Nephron progenitor cell (in vitro differentiated cells): ENCODE measurements at regions not wholly inside any gene's neighbourhood (a gene's known extent, or its start where the extent isn't known, plus 50 kb on each side); places are given as distances from the start of the nearest gene placed in this dataset.
A peak's percentile ranks its signal among the peaks of the same experiment; 100 is the strongest.

ENCODE experiments used
- DNase-seq: peaks from one replicate; pipeline ENCODE4 v3.0.0; 2021
- H3K27ac Mint-ChIP-seq: 2 replicates; pipeline ENCODE4 v1.8.0; 2021; ENCODE audit warnings: mild to moderate bottlenecking, moderate library complexity, mixed read lengths
- H3K27me3 Mint-ChIP-seq: 2 replicates; pipeline ENCODE4 v1.8.0; 2021; ENCODE audit warnings: mild to moderate bottlenecking, low read depth, mixed read lengths; ENCODE audit not compliant: poor library complexity
- H3K36me3 Mint-ChIP-seq: 2 replicates; pipeline ENCODE4 v1.8.0; 2021; ENCODE audit warnings: low read depth, mixed read lengths
- H3K4me1 Mint-ChIP-seq: 2 replicates; pipeline ENCODE4 v1.8.0; 2021; ENCODE audit warnings: mixed read lengths
- H3K4me3 Mint-ChIP-seq: 2 replicates; pipeline ENCODE4 v1.8.0; 2021; ENCODE audit warnings: mild to moderate bottlenecking, moderate library complexity, mixed read lengths
- H3K9me3 Mint-ChIP-seq: 2 replicates; pipeline ENCODE4 v1.8.0; 2021; ENCODE audit warnings: mild to moderate bottlenecking, moderate library complexity, mixed read lengths
- TF ChIP-seq, protein P1 (sequence below): fragments of 200-600 bp; sonication (generic); IDR thresholded peaks from 2 replicates; pipeline ENCODE4 v1.5.0; 2021; ENCODE audit warnings: antibody characterized with exemption

- DNase-seq: peak; percentile 15
These were observed 195.1 kb downstream of the INHBA start for GRCh38 chr7:41507686-41508268.

GRCh38 chr7:41504214-41504980 lies 198.5 kb downstream of the INHBA start:
- no peak for DNase-seq
- H3K27me3 Mint-ChIP-seq: peaks cover 10% of the 10 kb centered on the region
- H3K4me1 Mint-ChIP-seq: peaks cover 18% of the 10 kb centered on the region
- no peak overlapping the region for H3K4me3 Mint-ChIP-seq
- H3K36me3 Mint-ChIP-seq: no peaks in the 10 kb centered on the region
- no peaks in the 10 kb centered on the region for H3K9me3 Mint-ChIP-seq
- H3K27ac Mint-ChIP-seq: no peak overlapping the region
- TF ChIP-seq, protein P1, sequence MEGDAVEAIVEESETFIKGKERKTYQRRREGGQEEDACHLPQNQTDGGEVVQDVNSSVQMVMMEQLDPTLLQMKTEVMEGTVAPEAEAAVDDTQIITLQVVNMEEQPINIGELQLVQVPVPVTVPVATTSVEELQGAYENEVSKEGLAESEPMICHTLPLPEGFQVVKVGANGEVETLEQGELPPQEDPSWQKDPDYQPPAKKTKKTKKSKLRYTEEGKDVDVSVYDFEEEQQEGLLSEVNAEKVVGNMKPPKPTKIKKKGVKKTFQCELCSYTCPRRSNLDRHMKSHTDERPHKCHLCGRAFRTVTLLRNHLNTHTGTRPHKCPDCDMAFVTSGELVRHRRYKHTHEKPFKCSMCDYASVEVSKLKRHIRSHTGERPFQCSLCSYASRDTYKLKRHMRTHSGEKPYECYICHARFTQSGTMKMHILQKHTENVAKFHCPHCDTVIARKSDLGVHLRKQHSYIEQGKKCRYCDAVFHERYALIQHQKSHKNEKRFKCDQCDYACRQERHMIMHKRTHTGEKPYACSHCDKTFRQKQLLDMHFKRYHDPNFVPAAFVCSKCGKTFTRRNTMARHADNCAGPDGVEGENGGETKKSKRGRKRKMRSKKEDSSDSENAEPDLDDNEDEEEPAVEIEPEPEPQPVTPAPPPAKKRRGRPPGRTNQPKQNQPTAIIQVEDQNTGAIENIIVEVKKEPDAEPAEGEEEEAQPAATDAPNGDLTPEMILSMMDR: no peak

More at GRCh38 chr7:41507686-41508268, 195.1 kb downstream of the INHBA start:
- Mint-ChIP-seq H3K4me1 (peaks cover 23% of the 10 kb centered on the region), H3K9me3 (no peaks in the 10 kb centered on the region), H3K36me3 (no peaks in the 10 kb centered on the region), H3K27ac (no peak overlapping the region), H3K27me3 (peaks cover 13% of the 10 kb centered on the region), H3K4me3 (no peak overlapping the region)
- TF ChIP-seq, protein P1: no peak

- no peak overlapping the region for H3K27ac Mint-ChIP-seq
- no peaks in the 10 kb centered on the region for H3K9me3 Mint-ChIP-seq
- no peaks in the 10 kb centered on the region for H3K36me3 Mint-ChIP-seq
- peaks cover 9% of the 10 kb centered on the region for H3K4me1 Mint-ChIP-seq
- no peak for DNase-seq
- peaks cover 10% of the 10 kb centered on the region for H3K27me3 Mint-ChIP-seq
- TF ChIP-seq, protein P1: no peak
- H3K4me3 Mint-ChIP-seq: no peak overlapping the region
These were observed 199.5 kb downstream of the INHBA start for GRCh38 chr7:41503438-41503837.

DNA sequence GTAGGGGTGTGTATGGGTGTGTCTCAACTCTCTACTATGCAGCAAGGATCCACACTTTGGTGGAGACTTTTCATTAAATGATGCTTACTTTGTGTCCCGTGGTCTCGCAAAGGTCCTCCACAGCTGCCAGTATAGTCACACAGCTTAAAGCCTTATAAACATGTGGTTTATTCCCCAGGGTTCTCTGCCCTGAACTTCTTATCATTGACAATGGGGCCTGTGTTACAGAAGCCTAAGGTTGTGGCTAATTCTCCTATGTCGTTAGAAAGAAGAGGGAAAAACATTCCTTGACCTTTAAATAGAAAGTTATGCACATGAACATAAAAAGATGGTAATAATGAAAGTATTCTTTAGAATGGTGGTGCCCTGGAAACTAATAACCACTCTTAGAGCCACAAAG lies 201.4 kb downstream of the INHBA start:
- Mint-ChIP-seq H3K27me3 (peaks cover 6% of the 10 kb centered on the region), H3K36me3 (no peaks in the 10 kb centered on the region), H3K27ac (no peak overlapping the region), H3K9me3 (no peaks in the 10 kb centered on the region), H3K4me3 (no peak overlapping the region), H3K4me1 (no peaks in the 10 kb centered on the region)
- DNase-seq: no peak
- TF ChIP-seq, protein P1: no peak

GRCh38 chr7:41501006-41501405 lies 201.9 kb downstream of the INHBA start:
- H3K4me1 Mint-ChIP-seq: no peaks in the 10 kb centered on the region
- H3K4me3 Mint-ChIP-seq: no peak overlapping the region
- H3K9me3 Mint-ChIP-seq: no peaks in the 10 kb centered on the region
- no peak for DNase-seq
- H3K36me3 Mint-ChIP-seq: no peaks in the 10 kb centered on the region
- H3K27me3 Mint-ChIP-seq: peaks cover 4% of the 10 kb centered on the region
- TF ChIP-seq, protein P1: no peak
- no peak overlapping the region for H3K27ac Mint-ChIP-seq

DNA sequence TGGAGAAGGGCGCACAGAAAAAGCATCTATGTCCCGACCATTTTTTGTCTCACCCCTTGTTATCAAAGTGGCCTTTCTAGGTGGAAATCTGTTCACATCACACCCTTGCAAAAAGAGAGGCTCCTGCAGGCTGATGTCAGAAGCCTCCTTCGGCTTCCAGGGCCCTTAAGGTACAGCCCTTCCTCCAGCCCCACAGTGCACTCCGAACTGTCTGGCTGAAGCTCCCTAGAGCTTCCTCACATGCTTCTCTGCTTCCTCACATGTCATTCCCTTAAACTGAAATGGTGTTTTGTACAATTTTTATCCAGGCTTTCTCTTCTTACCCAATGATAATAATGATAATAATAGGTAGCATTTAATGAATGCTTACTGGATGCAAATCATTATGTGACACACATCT lies 210.3 kb downstream of the INHBA start:
- Mint-ChIP-seq H3K27me3 (no peaks in the 10 kb centered on the region), H3K27ac (no peak overlapping the region), H3K36me3 (no peaks in the 10 kb centered on the region), H3K9me3 (no peaks in the 10 kb centered on the region), H3K4me3 (no peak overlapping the region), H3K4me1 (no peaks in the 10 kb centered on the region)
- DNase-seq: no peak
- TF ChIP-seq, protein P1: no peak
